ENCODE measurements at regions not wholly inside any gene's neighbourhood (a gene's known extent, or its start where the extent isn't known, plus 50 kb on each side); places are given as distances from the start of the nearest gene placed in this dataset.

DNA sequence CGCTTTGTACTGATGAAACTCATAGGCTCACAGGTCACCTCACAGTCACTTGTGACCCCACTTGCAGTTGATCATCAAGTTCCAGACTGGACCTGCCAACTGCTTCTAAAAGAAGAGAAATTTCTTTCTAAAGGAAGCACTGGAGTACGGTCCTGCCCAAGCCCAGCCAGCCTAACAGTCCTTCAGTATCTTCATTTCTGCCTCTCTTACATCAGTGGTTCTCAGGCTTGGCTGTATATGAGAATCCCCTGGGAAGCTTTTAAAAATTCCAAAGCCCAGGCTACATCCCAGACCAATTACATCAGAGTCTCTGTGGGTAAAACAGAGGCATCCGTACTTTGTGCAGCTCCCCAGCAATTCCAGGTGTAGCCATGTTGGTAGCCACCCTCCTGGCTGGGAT is 282.1 kb downstream of the NFIB start:
- TF ChIP-seq CTCF (IDR thresholded peaks at IDR 0.05) (no peak), ZFX (IDR thresholded peaks at IDR 0.05; ENCODE audit: borderline replicate concordance) (no peak)
